Epithelial cell of esophagus (primary cell): ENCODE measurements at regions not wholly inside any gene's neighbourhood (a gene's known extent, or its start where the extent isn't known, plus 50 kb on each side); places are given as distances from the start of the nearest gene placed in this dataset.

Experiments used
- DNase-seq: peaks from one replicate; pipeline ENCODE4 v3.0.0; 2010; ENCODE audit warnings: low read depth
- H3K4me3 ChIP-seq: 2 replicates; pipeline ENCODE4 v1.5.1; 2011; ENCODE audit warnings: mild to moderate bottlenecking, low read length, control low read depth
- CTCF ChIP-seq: IDR thresholded peaks from 2 replicates; pipeline ENCODE4 v1.5.1; 2011; ENCODE audit warnings: low read depth, mild to moderate bottlenecking, low read length, control low read depth, inconsistent platforms; ENCODE audit not compliant: insufficient read depth; ENCODE audit errors: missing control alignments

DNA sequence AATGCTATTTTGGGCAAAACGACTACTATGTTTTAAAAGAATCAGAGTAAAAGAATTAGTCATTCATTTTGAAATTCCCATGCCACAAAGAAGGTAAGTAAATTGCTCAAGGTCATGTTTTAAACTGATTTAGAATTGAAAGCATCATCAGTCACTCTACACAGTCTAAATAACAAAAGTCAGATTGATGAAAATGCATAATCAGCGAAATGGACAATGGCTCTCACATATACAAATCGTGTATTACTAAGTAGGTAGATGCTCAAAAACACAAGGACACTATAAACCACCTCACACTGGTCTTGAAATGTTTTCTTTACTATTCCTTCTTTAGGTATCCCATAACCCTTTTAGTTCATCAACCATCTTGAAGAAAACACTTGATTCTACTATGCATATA is 135.4 kb downstream of the OPN5 start:
- H3K4me3 ChIP-seq: no peak overlapping the region
- TF ChIP-seq CTCF: no peak
- peak; percentile 5 for DNase-seq

DNA sequence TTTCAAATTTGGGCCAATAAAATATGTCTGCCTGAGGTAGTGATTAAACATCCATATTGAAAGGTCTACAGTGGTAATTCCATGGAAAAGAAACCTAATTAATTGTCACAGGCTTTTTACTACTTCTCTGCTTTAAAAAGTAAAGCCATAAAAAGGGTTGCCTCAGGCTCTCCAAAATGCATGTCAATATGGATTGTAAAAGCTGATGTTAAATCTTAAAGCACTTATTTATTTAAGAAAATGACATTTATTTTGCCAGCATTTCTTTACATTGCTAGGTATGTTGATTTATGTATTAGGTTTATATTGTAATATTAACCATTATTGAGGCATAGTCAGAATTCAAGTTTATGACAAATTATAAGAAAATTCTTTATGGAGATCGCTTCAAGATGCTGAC is 133.2 kb downstream of the OPN5 start:
- H3K4me3 ChIP-seq: no peak overlapping the region
- no peak for TF ChIP-seq CTCF
- DNase-seq: no peak

GRCh38 chr6:47908271-47908670 is 126.4 kb downstream of the OPN5 start:
- H3K4me3 ChIP-seq: no peak overlapping the region
- no peak for TF ChIP-seq CTCF
- DNase-seq: no peak

GRCh38 chr6:47905717-47906116 is 123.9 kb downstream of the OPN5 start:
- H3K4me3 ChIP-seq: no peak overlapping the region
- DNase-seq: no peak
- no peak for TF ChIP-seq CTCF

DNA sequence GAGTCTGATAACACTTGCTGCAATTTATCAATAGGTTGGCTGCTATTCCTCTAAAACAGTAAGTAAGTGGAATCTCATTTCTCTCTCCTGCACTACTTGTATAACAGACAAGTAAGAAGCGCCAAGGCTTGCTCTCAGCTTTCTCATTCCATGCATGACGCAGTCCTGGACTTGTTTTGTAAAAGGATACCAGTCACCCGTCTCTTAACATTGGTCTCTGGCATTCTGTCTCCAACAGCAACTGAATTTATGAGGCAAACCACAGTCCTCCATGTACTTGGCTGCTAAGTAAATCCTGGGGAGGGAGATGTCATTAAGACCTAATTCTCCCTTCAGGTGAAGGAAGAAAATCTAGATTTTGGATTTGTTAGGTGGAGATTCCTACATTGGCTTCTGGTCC is 115.4 kb downstream of the OPN5 start:
- DNase-seq: peak; percentile 8
- no peak overlapping the region for H3K4me3 ChIP-seq
- no peak for TF ChIP-seq CTCF

- no peak overlapping the region for H3K4me3 ChIP-seq
- no peak for TF ChIP-seq CTCF
- DNase-seq: no peak
Observed at GRCh38 chr6:47890326-47890875, 108.6 kb downstream of the OPN5 start.

DNA sequence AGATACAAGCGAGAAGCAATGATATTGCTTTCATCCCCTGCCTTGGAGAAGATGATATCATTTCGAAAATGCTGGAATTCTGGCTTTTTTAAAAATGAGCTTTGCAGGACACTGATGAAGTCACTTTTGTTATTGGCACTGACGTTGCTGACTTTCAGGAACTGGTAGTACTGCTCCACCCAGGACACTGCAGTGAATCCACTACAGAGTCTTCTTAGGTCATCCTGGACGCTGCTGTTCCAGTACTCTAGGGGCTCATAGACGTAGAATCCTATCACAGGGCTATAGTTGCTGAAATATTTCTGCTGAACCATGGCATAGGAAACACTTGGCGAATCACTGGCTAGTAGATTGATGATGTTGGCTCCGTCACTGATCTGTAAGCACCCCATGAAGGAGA is 97.2 kb downstream of the OPN5 start:
- no peak for DNase-seq
- TF ChIP-seq CTCF: no peak
- H3K4me3 ChIP-seq: no peak overlapping the region
